Peyer's patch (tissue), 4 donors: ENCODE measurements at regions not wholly inside any gene's neighbourhood (a gene's known extent, or its start where the extent isn't known, plus 50 kb on each side); places are given as distances from the start of the nearest gene placed in this dataset.

Experiments used
- CTCF ChIP-seq, 6 experiments: fragments of 450-650 bp in 4 of 6; fragments of 200-600 bp in 2 of 6; sonication (generic) in 1 of 6; IDR thresholded peaks; one replicate each; pipeline ENCODE4 v1.5.1; 2017 to 2019; ENCODE audit warnings: antibody characterized with exemption in 6 of 6, mild to moderate bottlenecking in 3 of 6, moderate library complexity in 1 of 6
- POLR2A ChIP-seq, 2 donors: fragments of 450-650 bp; IDR thresholded peaks; one replicate each; pipeline ENCODE4 v1.5.1; 2017; ENCODE audit warnings: antibody characterized with exemption in 2 of 2, mild to moderate bottlenecking in 2 of 2, moderate library complexity in 2 of 2

- TF ChIP-seq CTCF (IDR thresholded peaks at IDR 0.05) (no peak), POLR2A (IDR thresholded peaks at IDR 0.05) (no peak)
Observed at GRCh38 chr2:118177884-118178283, 89.6 kb downstream of the INSIG2 start.
